ENCODE measurements at regions not wholly inside any gene's neighbourhood (a gene's known extent, or its start where the extent isn't known, plus 50 kb on each side); places are given as distances from the start of the nearest gene placed in this dataset.

DNA sequence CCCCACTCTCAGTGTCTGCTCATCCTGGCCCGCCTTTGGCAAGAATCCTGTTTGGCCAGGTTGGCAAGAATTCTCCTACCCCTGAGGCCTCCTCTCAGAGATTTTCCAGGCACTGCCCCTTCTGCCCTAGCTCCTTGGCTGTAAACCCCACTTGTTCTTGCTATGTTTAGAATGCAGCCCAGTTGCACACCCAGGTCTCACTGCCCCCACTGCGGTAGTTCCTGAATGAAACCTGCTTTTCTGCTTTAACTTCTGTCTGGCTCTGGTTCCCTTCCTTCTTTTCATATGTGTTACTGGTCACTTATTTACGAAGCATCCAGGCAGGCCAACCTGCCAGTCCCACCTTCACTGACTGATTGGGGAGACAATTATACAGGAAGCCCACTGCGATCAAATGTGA is 576.9 kb downstream of the GLRX3 start:
- TF ChIP-seq EZH2 (IDR thresholded peaks at IDR 0.05; ENCODE audit: low read length), result no peak
- TF ChIP-seq, protein P1, sequence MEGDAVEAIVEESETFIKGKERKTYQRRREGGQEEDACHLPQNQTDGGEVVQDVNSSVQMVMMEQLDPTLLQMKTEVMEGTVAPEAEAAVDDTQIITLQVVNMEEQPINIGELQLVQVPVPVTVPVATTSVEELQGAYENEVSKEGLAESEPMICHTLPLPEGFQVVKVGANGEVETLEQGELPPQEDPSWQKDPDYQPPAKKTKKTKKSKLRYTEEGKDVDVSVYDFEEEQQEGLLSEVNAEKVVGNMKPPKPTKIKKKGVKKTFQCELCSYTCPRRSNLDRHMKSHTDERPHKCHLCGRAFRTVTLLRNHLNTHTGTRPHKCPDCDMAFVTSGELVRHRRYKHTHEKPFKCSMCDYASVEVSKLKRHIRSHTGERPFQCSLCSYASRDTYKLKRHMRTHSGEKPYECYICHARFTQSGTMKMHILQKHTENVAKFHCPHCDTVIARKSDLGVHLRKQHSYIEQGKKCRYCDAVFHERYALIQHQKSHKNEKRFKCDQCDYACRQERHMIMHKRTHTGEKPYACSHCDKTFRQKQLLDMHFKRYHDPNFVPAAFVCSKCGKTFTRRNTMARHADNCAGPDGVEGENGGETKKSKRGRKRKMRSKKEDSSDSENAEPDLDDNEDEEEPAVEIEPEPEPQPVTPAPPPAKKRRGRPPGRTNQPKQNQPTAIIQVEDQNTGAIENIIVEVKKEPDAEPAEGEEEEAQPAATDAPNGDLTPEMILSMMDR (optimal IDR thresholded peaks at IDR 0.05 in 1 of 3, IDR thresholded peaks at IDR 0.05 in 1 of 3, conservative IDR thresholded peaks at IDR 0.05 in 1 of 3; ENCODE audit: extremely low read depth in 1 of 3, insufficient read depth in 2 of 3, low read length in 3 of 3), result no peak
